ENCODE measurements at regions not wholly inside any gene's neighbourhood (a gene's known extent, or its start where the extent isn't known, plus 50 kb on each side); places are given as distances from the start of the nearest gene placed in this dataset.

- peaks cover 5% of the 10 kb centered on the region for H3K9me3 ChIP-seq (replicated peaks; ENCODE audit: control insufficient read depth, insufficient read depth, low read length)
- no peaks in the 10 kb centered on the region for H3K79me2 ChIP-seq (ENCODE audit: control insufficient read depth, insufficient read depth, low read length)
- no peak overlapping the region for H3K4me3 ChIP-seq (replicated peaks in 1 of 3; ENCODE audit: insufficient read depth in 1 of 3, low read depth in 1 of 3, low read length in 3 of 3)
- no peaks in the 10 kb centered on the region for H3K36me3 ChIP-seq (ENCODE audit: control insufficient read depth in 2 of 2, extremely low read depth in 1 of 2, insufficient read depth in 2 of 2, low read length in 2 of 2)
- no TSS peak for BruUV-seq (replicated peaks)
- FAIRE-seq (no peak), DNase-seq (ENCODE audit: low read depth, low spot score) (no peak)
- no peaks in the 10 kb centered on the region for H3K27me3 ChIP-seq (ENCODE audit: control insufficient read depth in 2 of 2, insufficient read depth in 2 of 2, low read length in 2 of 2)
- H3K4me1 ChIP-seq (ENCODE audit: control insufficient read depth, extremely low read depth, insufficient read depth, low read length): no peaks in the 10 kb centered on the region
- no peak overlapping the region for H3K9ac ChIP-seq (replicated peaks; ENCODE audit: extremely low read depth, insufficient read depth, low read length)
- TF ChIP-seq JUN (IDR thresholded peaks at IDR 0.05; ENCODE audit: borderline replicate concordance, insufficient read depth, insufficient read length, low read depth) (no peak), POLR2AphosphoS5 (IDR thresholded peaks at IDR 0.05; ENCODE audit: insufficient read depth, low read depth, low read length) (no peak), MYC (IDR thresholded peaks at IDR 0.05; ENCODE audit: low read depth, low read length) (no peak), FOS (IDR thresholded peaks at IDR 0.05; ENCODE audit: borderline replicate concordance, insufficient read depth, low read length) (no peak), GATA2 (IDR thresholded peaks at IDR 0.05; ENCODE audit: insufficient read depth, insufficient read length, low read depth, low read length) (no peak), EZH2 (IDR thresholded peaks at IDR 0.05; ENCODE audit: borderline replicate concordance, low read depth, low read length, severe bottlenecking) (no peak)
- TF ChIP-seq, protein P1, sequence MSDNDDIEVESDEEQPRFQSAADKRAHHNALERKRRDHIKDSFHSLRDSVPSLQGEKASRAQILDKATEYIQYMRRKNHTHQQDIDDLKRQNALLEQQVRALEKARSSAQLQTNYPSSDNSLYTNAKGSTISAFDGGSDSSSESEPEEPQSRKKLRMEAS (IDR thresholded peaks at IDR 0.05; ENCODE audit: insufficient read depth, insufficient read length): no peak
- TF ChIP-seq, protein P2, sequence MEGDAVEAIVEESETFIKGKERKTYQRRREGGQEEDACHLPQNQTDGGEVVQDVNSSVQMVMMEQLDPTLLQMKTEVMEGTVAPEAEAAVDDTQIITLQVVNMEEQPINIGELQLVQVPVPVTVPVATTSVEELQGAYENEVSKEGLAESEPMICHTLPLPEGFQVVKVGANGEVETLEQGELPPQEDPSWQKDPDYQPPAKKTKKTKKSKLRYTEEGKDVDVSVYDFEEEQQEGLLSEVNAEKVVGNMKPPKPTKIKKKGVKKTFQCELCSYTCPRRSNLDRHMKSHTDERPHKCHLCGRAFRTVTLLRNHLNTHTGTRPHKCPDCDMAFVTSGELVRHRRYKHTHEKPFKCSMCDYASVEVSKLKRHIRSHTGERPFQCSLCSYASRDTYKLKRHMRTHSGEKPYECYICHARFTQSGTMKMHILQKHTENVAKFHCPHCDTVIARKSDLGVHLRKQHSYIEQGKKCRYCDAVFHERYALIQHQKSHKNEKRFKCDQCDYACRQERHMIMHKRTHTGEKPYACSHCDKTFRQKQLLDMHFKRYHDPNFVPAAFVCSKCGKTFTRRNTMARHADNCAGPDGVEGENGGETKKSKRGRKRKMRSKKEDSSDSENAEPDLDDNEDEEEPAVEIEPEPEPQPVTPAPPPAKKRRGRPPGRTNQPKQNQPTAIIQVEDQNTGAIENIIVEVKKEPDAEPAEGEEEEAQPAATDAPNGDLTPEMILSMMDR (IDR thresholded peaks at IDR 0.05; ENCODE audit: extremely low read depth in 1 of 2, insufficient read depth in 1 of 2, low read depth in 1 of 2, low read length in 2 of 2): no peak
- H3K4me2 ChIP-seq (ENCODE audit: insufficient read depth, low read length): no peak overlapping the region
- CTCF ChIA-PET: interaction anchor here (0.6 kb wide), 1 partner anchor 967 kb away, joined by 3 read pairs; no protein-coding TSS in a partner anchor
- POLR2A ChIA-PET: no interaction called here
- intact Hi-C loops (cut with micrococcal nuclease): no loop called here
- H3K9me1 ChIP-seq (replicated peaks; ENCODE audit: control insufficient read depth, extremely low read depth, insufficient read depth, low read length): no peaks in the 10 kb centered on the region
- no peaks in the 10 kb centered on the region for H4K20me1 ChIP-seq (replicated peaks; ENCODE audit: control insufficient read depth, extremely low read depth, insufficient read depth, low read length)
- no peak overlapping the region for H2AFZ ChIP-seq (ENCODE audit: low read depth, low read length)
- H3K27ac ChIP-seq (ENCODE audit: insufficient read depth, low read depth, low read length): no peak overlapping the region
- dilution Hi-C loops (cut with MboI; ENCODE audit: extremely low pct_ligation_motif_present, low sequenced_read_pairs): no loop called here
Measured at GRCh38 chr7:145986248-145986874, 130.2 kb upstream of the CNTNAP2 start.

All from endothelial cell of umbilical vein (primary cell).